ENCODE measurements at regions not wholly inside any gene's neighbourhood (a gene's known extent, or its start where the extent isn't known, plus 50 kb on each side); places are given as distances from the start of the nearest gene placed in this dataset.

- no peak for DNase-seq
These were observed 519.7 kb downstream of the PLCL1 start for GRCh38 chr2:198324071-198324470.

GRCh38 chr2:198322275-198322674, 517.9 kb downstream of the PLCL1 start:
- DNase-seq = no peak

GRCh38 chr2:198321522-198322088, 517.2 kb downstream of the PLCL1 start:
- no peak for DNase-seq

DNA sequence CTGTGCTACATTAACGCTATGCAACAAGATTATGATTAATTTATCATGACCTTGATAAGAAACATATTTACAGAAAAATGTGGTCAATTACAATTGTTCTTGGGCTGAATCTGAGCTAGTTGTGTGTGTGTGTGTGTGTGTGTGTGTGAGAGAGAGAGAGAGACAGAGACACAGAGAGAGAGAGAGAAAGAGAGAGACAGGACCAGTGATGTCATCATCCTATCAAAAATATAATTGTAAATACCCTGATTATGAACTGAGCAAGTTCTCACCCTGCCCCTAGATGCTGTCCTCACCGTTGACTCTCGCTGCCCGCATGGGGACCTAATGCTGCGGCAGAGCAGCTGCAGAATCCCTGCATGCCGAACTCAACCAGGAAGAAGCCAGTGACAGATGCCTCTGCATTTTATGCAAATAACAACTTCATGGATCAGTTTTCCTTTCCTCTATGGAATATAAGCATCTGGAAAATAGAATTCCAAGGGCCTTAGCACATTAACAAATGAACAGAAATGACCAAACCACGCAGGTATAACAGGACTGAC, 512.5 kb downstream of the PLCL1 start:
- DNase-seq = no peak

DNA sequence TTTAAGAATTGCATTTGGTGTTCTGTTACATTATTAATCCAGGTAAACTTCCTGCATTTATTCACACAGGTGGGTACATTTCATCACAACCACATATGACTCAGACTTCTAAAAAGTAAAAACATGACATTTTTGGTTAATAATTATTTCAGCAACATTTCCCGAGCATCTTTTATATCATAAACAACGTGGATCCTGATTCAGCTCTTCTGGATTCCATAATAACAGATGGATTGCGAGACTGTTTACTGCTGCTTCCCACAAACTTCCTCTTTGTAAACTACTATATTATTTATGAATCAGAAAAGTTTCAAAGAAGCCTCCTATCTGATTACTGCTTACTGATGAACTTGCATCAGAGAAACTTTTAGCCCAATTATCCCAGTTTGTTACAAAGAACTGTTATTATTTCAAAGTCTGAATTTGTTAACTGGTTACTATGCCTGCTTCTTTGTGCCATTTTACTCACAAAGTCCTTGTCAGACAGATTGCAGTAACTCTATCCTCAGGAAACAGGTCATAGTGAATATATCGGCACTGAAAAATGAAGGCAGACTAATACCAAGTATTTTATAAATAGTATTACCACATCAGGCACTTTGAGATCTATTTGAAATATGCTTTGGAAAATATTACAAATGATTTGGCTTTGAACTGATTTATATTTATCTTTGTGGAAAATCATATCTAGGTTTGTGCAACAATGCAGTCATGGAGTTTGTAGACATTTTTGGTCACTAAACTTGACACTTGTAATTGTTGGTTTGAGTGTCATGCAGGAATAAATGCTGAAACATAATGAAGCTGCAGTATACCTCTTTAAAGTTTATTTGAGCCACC, 511.6 kb downstream of the PLCL1 start:
- no peak for DNase-seq

DNA sequence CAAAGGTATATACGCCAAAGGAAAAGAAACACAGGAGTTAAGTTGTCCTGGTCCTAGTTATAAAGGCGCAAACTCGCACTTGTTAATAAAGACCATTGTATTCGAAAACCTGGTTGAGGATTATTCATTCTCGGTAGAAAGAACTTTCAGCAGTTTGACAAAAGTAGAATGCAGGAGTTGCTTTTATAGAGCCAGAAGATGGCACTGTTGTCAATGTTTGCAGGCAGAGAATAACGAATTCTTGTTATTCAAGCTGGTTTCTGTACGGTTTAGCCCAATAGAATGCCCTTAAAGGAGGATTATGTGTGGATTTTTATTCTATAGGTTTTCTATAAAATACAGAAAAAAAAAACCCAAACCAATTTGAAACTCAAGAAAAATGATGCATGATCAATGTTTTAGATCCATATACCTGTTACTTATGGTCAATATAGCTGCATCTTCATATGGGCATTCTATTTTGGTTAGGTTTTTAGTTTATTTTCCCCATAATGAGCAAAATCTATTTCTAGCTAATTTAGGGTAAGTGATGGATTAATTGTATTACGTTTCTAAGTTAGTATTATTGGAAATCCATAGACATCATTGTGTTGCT, 510.3 kb downstream of the PLCL1 start:
- DNase-seq = peak; percentile 48

DNA sequence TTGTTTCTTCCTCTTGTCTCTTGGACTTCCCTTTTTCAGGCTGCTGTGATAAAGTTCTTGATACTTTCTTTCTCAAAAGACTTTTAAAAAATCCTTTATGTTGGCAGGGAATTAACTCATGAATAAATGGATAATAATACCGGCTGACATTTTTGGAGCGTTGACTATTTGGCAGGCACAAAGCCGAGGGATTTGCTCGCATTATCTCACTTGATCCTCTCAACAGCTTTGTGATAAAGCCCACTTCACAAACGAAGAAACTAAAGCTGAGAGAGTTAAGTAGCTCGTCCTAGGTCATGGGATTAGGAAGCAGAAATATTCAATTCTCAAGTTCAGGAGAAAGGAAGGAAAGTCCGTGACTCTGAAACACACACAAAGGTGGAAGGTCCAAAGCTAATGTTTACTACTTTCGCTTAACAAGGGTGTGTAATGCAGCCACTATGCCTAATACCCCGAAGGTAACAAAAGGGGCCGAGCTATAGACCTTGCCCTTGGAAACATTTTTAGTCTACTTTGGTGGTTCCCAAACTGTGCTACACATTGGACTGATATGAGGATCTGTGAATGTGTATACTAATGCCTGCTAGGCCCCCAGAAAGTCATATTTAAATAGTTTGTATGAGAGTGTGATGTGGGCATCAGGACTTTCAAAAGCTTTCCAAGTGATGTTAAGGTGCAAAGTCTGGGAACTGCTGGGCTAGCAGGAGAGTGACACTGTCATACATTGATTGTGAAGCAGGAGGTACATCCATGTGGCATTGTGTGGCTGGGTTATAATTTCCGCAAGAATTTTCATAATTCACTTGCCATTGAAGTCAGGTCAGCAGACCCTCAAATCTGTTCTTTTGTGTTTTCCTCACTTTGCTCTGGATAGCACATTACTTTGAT, 508.4 kb downstream of the PLCL1 start:
- no peak for DNase-seq

DNA sequence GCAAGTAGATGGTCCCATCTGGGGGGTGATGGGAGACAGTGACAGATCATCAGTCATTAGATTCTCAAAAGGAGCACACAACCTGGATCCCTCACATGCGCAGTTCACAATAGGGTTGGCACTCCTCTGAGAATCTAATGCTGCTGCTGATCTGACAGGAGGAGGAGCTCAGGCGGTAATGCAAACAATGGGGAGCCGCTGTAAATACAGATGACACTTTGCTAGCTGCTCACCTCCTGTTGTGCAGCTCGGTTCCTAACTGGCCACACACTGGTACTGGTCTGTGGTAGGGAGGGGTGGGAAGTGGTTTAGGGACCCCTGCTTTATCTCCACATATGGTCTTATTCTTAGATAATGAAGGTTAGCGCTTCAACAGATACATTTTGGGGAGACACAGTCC, 506.6 kb downstream of the PLCL1 start:
- DNase-seq = no peak

GRCh38 chr2:198309673-198310280, 505.4 kb downstream of the PLCL1 start:
- peak; percentile 64 for DNase-seq

DNA sequence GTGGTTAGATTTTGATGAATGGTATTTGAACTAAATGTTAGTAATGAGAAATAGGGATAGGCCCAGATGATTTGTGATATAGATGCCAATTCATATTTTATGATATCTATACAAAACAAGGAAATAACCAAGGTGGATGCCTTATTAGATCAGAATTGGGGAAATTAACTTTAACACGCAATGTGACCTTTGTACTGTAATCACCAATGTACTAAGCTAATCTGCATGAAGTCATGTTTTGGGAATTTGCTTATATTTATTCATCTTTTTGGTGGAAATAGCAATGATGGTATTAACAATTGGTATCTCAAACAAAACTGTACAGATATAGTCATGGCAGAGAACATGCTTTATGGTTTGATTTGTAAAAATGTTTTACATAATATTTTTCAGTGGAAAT, 504.7 kb downstream of the PLCL1 start:
- no peak for DNase-seq

GRCh38 chr2:198308368-198308767, 504.0 kb downstream of the PLCL1 start:
- DNase-seq = no peak

DNA sequence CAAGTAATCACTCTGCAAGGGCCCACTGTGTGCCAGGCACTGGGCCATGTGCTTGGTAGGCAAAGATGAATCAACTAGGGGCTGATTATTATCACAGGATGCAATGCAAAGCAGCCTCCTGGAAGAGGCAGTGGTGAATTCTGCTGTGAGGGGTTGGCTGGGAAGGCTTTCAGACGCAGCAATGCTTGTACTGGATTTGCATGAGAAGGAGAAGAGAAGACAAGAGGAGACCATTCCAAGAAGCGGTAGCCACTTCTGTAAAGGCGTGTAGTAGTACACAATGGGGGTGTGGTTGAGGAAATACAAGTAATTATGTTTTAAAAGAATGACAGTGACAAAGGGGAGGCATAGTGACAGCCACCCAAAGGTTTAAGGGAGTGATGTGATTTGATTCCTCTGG, 502.7 kb downstream of the PLCL1 start:
- DNase-seq = no peak

GRCh38 chr2:198304859-198305258, 500.5 kb downstream of the PLCL1 start:
- no peak for DNase-seq

GRCh38 chr2:198297350-198297749, 493.0 kb downstream of the PLCL1 start:
- no peak for DNase-seq

GRCh38 chr2:198296665-198297308, 492.4 kb downstream of the PLCL1 start:
- peak; percentile 65 for DNase-seq

- no peak for DNase-seq
These were observed 488.9 kb downstream of the PLCL1 start for GRCh38 chr2:198293281-198293680.

DNA sequence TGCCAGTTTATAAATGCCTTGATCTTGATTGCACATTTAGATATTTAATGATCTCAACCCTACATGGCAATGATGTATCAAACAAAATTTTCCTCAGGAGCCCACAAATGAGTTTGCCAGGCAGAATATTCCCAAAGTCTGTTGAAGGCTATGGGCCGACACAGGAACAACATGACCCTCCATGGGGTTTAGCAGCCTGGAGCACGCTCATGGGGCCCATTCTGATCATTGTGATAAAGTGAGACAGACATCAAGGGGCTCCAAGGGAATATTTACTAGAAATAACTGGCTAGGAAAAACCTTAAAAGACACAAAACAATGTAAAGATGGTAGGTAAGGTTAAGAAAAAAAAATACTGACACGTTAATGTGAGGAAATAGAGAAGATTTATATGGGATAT, 485.4 kb downstream of the PLCL1 start:
- DNase-seq = no peak

GRCh38 chr2:198287706-198288105, 483.3 kb downstream of the PLCL1 start:
- DNase-seq = no peak

GRCh38 chr2:198285216-198285615, 480.8 kb downstream of the PLCL1 start:
- DNase-seq = no peak

- DNase-seq = no peak
These were observed 478.8 kb downstream of the PLCL1 start for GRCh38 chr2:198283146-198283545.

GRCh38 chr2:198282061-198282460, 477.7 kb downstream of the PLCL1 start:
- DNase-seq = no peak

DNA sequence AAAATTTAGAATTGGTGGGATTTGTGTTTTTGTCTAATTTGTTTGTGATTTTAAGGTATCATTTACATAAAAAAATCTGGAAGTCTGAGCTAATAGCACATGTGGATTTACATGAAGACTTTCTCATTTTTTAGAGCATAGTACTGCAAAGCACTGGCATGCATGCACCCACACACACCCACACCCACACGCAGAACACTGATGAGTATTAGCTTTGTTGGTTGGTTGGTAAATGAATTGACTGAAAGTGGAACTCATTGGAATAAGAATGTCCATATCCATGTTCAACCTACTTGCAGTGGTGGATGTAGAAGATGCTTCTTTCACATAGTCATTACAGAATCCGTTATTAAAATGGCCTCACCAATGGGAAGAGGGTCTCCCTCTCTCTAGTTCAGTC, 475.8 kb downstream of the PLCL1 start:
- no peak for DNase-seq
